HTR-8/SVneo (cell line): ENCODE measurements at regions not wholly inside any gene's neighbourhood (a gene's known extent, or its start where the extent isn't known, plus 50 kb on each side); places are given as distances from the start of the nearest gene placed in this dataset.

ENCODE experiments used
- DNase-seq: peaks from one replicate; pipeline ENCODE4 v3.0.0; 2011; ENCODE audit warnings: low spot score, mixed read lengths; ENCODE audit not compliant: insufficient read length
- FAIRE-seq: peaks from 2 replicates; lab custom pipeline; 2011; peaks lifted over from hg19 to GRCh38; lab: Jason Lieb, UNC

GRCh38 chr11:35076201-35077100, 62.5 kb upstream of the CD44 start:
- FAIRE-seq (no peak), DNase-seq (no peak)

GRCh38 chr11:35077709-35078469, 61.1 kb upstream of the CD44 start:
- DNase-seq (peak; percentile 45), FAIRE-seq (no peak)

- FAIRE-seq (no peak), DNase-seq (no peak)
Observed at GRCh38 chr11:35078470-35078735, 60.6 kb upstream of the CD44 start.

GRCh38 chr11:35079611-35080010, 59.4 kb upstream of the CD44 start:
- FAIRE-seq (no peak), DNase-seq (no peak)

DNA sequence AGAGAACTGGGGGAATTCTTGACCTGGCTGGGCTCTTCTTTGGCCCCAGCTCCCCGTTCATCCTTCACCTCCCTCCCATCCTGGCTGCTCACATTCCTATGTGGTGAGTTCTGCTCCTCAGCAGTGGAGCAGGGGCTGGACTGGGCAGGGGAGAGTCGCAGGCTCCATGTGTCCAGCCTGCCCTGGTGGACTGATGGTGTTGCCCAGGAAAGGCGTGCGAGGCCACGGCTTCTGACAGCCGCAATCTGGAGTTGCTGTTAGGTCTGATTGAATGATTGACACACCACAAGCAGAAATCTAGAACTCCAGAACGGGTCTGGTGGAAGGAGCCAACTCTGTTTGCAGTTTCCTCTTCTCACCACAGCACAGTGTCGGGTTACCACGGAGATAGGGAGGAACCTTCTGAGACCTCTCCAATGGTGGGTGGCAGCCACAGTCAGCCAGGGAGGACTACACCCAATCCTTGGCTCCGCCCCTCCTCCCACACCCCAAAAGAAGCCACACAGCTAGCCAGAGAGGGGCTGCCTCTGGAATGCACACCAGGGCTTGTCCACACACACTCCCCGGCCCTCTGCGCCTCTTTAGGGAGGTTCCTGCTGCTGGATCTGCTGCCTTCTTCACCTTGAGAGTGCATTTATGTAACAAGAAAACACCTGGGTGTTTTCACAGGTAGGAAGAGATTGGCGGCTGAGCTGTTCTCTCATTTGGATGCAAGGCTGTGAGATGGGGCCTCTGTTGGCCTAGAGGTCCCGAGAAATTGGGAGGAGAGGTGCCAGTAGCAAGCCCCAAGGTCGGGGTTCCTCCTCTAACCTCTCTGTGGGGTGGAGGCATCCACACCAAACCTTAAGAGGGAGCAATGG, 56.4 kb upstream of the CD44 start:
- DNase-seq (peak; percentile 91), FAIRE-seq (peak; percentile 89)

DNA sequence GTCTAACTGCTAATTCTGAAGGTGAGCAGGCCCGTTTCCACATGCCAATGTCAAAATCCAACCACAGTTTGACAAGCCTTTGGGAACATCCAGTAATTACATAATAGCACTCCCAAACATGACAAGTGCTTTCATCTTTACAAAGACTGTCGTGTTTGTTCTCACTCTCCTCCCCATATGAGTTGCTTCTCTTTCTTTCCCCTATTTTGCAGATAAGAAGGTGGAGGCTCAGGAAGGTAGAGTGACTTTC, 55.9 kb upstream of the CD44 start:
- FAIRE-seq: no peak

GRCh38 chr11:35083431-35084238, 55.3 kb upstream of the CD44 start:
- peak; percentile 21 for DNase-seq
- no peak for FAIRE-seq

More for the DNA sequence above, 55.9 kb upstream of the CD44 start:
- no peak for DNase-seq

DNA sequence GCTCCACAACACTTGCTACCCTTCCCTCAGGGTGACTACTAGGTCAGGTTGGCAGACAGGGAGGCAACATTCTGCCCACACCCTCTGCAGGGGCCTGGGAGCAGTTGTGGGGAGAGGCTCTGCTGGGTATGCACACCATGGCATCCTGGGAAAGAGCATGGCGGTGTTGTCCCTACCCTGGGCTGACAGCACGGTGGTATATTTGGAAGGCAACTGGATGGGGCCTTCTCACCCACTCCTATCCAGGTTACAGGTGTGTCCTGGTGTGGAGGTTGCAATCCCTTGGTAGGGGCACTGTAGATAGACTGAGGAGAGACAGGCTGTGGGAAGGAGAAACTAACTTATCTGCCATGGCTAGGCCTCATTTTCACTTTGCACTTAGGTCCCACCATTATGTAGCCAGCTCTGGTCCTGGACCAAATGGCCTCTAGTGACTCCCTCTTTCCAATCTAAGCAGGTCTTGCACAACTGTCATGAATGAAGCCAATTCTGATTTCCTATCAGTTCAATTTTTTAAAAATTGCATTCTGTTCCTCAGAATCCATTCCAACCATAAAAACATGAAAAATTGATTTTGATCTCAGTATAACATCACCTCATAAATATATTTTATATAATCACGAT, 54.0 kb upstream of the CD44 start:
- FAIRE-seq (no peak), DNase-seq (no peak)

- FAIRE-seq (no peak), DNase-seq (no peak)
Observed at GRCh38 chr11:35085531-35086165, 53.3 kb upstream of the CD44 start.

DNA sequence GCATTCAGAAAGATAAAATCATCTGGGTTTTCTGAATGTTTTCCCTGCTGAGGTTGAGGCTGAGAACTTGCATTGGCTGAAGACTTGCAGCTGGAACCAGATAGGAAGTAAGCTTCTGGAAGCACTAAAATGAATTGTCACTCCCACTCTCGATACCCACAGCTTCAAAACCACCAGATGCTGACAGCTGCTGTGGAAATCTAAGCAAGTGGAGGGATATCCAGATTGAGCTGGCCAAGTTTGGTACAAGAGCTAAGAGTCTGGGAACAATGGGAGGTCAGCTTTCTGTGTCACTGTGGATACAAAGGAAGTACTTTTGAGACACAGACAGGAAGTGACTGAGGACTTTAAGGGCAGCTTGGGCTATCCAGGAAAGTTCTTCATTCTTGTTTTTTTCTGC, 51.3 kb upstream of the CD44 start:
- FAIRE-seq: no peak
- DNase-seq: no peak

GRCh38 chr11:35088226-35088625, 50.7 kb upstream of the CD44 start:
- FAIRE-seq (no peak), DNase-seq (no peak)

DNA sequence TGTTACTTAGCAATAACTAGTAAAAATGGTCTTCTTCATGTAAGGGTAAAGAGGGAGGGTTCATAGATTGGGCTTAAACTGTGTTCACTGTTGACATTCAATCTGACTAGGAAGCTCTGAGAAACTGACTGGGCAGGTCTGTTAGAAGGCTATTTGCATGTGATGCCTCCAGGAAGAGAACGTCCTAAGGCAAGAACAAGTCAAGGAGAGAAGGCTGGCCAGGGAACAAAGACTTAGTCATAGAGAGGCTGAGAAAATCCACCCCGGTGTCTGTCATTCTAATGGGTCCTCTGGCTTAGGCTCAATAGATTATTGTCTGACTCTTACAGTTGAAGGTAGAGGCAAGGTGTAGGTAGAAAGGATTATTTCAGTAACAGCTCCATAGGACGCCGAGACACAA, 50.3 kb upstream of the CD44 start:
- DNase-seq (no peak), FAIRE-seq (no peak)
